ENCODE measurements at regions not wholly inside any gene's neighbourhood (a gene's known extent, or its start where the extent isn't known, plus 50 kb on each side); places are given as distances from the start of the nearest gene placed in this dataset.

GRCh38 chr11:2083411-2083810 is 55.8 kb downstream of the IGF2 start:
- Histone ChIP-seq H4K20me1 (ENCODE audit: insufficient read depth, low read length) (no peaks in the 10 kb centered on the region), H3K27me3 (replicated peaks; ENCODE audit: insufficient read depth, low read length) (peaks cover 95% of the 10 kb centered on the region), H3F3A (ENCODE audit: insufficient read depth, low read length) (no peaks in the 10 kb centered on the region), H3K4me2 (ENCODE audit: low read depth, low read length) (no peak overlapping the region), H3K36me3 (replicated peaks; ENCODE audit: insufficient read depth, low read length) (no peaks in the 10 kb centered on the region), H3K9me2 (replicated peaks; ENCODE audit: insufficient read depth, low read length) (no peaks in the 10 kb centered on the region), H3K79me2 (ENCODE audit: low read length) (no peaks in the 10 kb centered on the region), H2AFZ (ENCODE audit: low read length) (no peak overlapping the region), H3K9ac (ENCODE audit: low read length) (no peak overlapping the region), H3K9me3 (replicated peaks; ENCODE audit: insufficient read depth, low read length) (no peaks in the 10 kb centered on the region), H3K27ac (ENCODE audit: low read length) (no peak overlapping the region), H3K4me1 (ENCODE audit: low read length) (no peaks in the 10 kb centered on the region), H3K4me3 (ENCODE audit: low read length) (no peak overlapping the region)
- DNase-seq = no peak
- no peak for TF ChIP-seq EZH2phosphoT487 (IDR thresholded peaks at IDR 0.05; ENCODE audit: low read length)
- TF ChIP-seq, protein P1, sequence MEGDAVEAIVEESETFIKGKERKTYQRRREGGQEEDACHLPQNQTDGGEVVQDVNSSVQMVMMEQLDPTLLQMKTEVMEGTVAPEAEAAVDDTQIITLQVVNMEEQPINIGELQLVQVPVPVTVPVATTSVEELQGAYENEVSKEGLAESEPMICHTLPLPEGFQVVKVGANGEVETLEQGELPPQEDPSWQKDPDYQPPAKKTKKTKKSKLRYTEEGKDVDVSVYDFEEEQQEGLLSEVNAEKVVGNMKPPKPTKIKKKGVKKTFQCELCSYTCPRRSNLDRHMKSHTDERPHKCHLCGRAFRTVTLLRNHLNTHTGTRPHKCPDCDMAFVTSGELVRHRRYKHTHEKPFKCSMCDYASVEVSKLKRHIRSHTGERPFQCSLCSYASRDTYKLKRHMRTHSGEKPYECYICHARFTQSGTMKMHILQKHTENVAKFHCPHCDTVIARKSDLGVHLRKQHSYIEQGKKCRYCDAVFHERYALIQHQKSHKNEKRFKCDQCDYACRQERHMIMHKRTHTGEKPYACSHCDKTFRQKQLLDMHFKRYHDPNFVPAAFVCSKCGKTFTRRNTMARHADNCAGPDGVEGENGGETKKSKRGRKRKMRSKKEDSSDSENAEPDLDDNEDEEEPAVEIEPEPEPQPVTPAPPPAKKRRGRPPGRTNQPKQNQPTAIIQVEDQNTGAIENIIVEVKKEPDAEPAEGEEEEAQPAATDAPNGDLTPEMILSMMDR (IDR thresholded peaks at IDR 0.05; ENCODE audit: low read length) = no peak
- TF ChIP-seq EZH2 (optimal IDR thresholded peaks at IDR 0.05; ENCODE audit: low read depth, low read length) = no peak

GRCh38 chr11:2077061-2077802 is 62.0 kb downstream of the IGF2 start:
- Histone ChIP-seq H3K79me2 (ENCODE audit: low read length) (no peaks in the 10 kb centered on the region), H3K9me3 (replicated peaks; ENCODE audit: insufficient read depth, low read length) (no peaks in the 10 kb centered on the region), H3K4me1 (ENCODE audit: low read length) (no peaks in the 10 kb centered on the region), H4K20me1 (ENCODE audit: insufficient read depth, low read length) (no peaks in the 10 kb centered on the region), H3K9me2 (replicated peaks; ENCODE audit: insufficient read depth, low read length) (no peaks in the 10 kb centered on the region), H3F3A (ENCODE audit: insufficient read depth, low read length) (no peaks in the 10 kb centered on the region), H2AFZ (ENCODE audit: low read length) (no peak overlapping the region), H3K9ac (ENCODE audit: low read length) (no peak overlapping the region), H3K27me3 (replicated peaks; ENCODE audit: insufficient read depth, low read length) (peaks cover 93% of the 10 kb centered on the region), H3K4me2 (ENCODE audit: low read depth, low read length) (no peak overlapping the region), H3K4me3 (ENCODE audit: low read length) (no peak overlapping the region), H3K36me3 (replicated peaks; ENCODE audit: insufficient read depth, low read length) (no peaks in the 10 kb centered on the region), H3K27ac (ENCODE audit: low read length) (no peak overlapping the region)
- DNase-seq = no peak
- no peak for TF ChIP-seq EZH2phosphoT487 (IDR thresholded peaks at IDR 0.05; ENCODE audit: low read length)
- TF ChIP-seq EZH2 (optimal IDR thresholded peaks at IDR 0.05; ENCODE audit: low read depth, low read length) = no peak
- TF ChIP-seq, protein P1 (IDR thresholded peaks at IDR 0.05; ENCODE audit: low read length) = no peak

- no peak overlapping the region for H3K9ac ChIP-seq (ENCODE audit: low read length)
- H3K4me2 ChIP-seq (ENCODE audit: low read depth, low read length) = no peak overlapping the region
- H3K27ac ChIP-seq (ENCODE audit: low read length) = no peak overlapping the region
Observed at GRCh38 chr11:2076441-2076840, 62.7 kb downstream of the IGF2 start.

GRCh38 chr11:2074266-2074825 is 64.8 kb downstream of the IGF2 start:
- Histone ChIP-seq H3K79me2 (ENCODE audit: low read length) (no peaks in the 10 kb centered on the region), H4K20me1 (ENCODE audit: insufficient read depth, low read length) (no peaks in the 10 kb centered on the region), H3K9me2 (replicated peaks; ENCODE audit: insufficient read depth, low read length) (no peaks in the 10 kb centered on the region), H3K9ac (ENCODE audit: low read length) (no peak overlapping the region), H3K4me1 (ENCODE audit: low read length) (no peaks in the 10 kb centered on the region), H2AFZ (ENCODE audit: low read length) (no peak overlapping the region), H3K4me2 (ENCODE audit: low read depth, low read length) (no peak overlapping the region), H3K36me3 (replicated peaks; ENCODE audit: insufficient read depth, low read length) (no peaks in the 10 kb centered on the region), H3K27ac (ENCODE audit: low read length) (no peak overlapping the region), H3K9me3 (replicated peaks; ENCODE audit: insufficient read depth, low read length) (no peaks in the 10 kb centered on the region), H3F3A (ENCODE audit: insufficient read depth, low read length) (no peaks in the 10 kb centered on the region), H3K27me3 (replicated peaks; ENCODE audit: insufficient read depth, low read length) (peaks cover 93% of the 10 kb centered on the region), H3K4me3 (ENCODE audit: low read length) (no peak overlapping the region)
- DNase-seq = no peak
- TF ChIP-seq, protein P1 (IDR thresholded peaks at IDR 0.05; ENCODE audit: low read length) = peak; percentile 35
- no peak for TF ChIP-seq EZH2phosphoT487 (IDR thresholded peaks at IDR 0.05; ENCODE audit: low read length)
- no peak for TF ChIP-seq EZH2 (optimal IDR thresholded peaks at IDR 0.05; ENCODE audit: low read depth, low read length)

More at GRCh38 chr11:2076441-2076840, 62.7 kb downstream of the IGF2 start:
- Histone ChIP-seq H3K79me2 (ENCODE audit: low read length) (no peaks in the 10 kb centered on the region), H3K9me2 (replicated peaks; ENCODE audit: insufficient read depth, low read length) (no peaks in the 10 kb centered on the region), H3F3A (ENCODE audit: insufficient read depth, low read length) (no peaks in the 10 kb centered on the region), H3K9me3 (replicated peaks; ENCODE audit: insufficient read depth, low read length) (no peaks in the 10 kb centered on the region), H2AFZ (ENCODE audit: low read length) (no peak overlapping the region), H3K36me3 (replicated peaks; ENCODE audit: insufficient read depth, low read length) (no peaks in the 10 kb centered on the region), H3K4me3 (ENCODE audit: low read length) (no peak overlapping the region), H3K4me1 (ENCODE audit: low read length) (no peaks in the 10 kb centered on the region), H3K27me3 (replicated peaks; ENCODE audit: insufficient read depth, low read length) (peaks cover 93% of the 10 kb centered on the region), H4K20me1 (ENCODE audit: insufficient read depth, low read length) (no peaks in the 10 kb centered on the region)
- no peak for DNase-seq
- no peak for TF ChIP-seq EZH2phosphoT487 (IDR thresholded peaks at IDR 0.05; ENCODE audit: low read length)
- no peak for TF ChIP-seq EZH2 (optimal IDR thresholded peaks at IDR 0.05; ENCODE audit: low read depth, low read length)
